Fibroblast of the aortic adventitia (primary cell): ENCODE measurements at regions not wholly inside any gene's neighbourhood (a gene's known extent, or its start where the extent isn't known, plus 50 kb on each side); places are given as distances from the start of the nearest gene placed in this dataset.
"Not testable (repeated sequence)": the region's sequence is repeated elsewhere in the genome, so short reads cannot be mapped to it uniquely, and the experiment has no call there.

Experiments
- DNase-seq: peaks from one replicate; pipeline ENCODE4 v3.0.0-alpha.2; 2010; ENCODE audit warnings: low read depth
- H3K4me3 ChIP-seq: 2 replicates; pipeline ENCODE4 v1.5.1; 2011; ENCODE audit warnings: low read depth, mild to moderate bottlenecking, control low read depth, low read length, moderate library complexity
- TF ChIP-seq, protein P1 (sequence below): IDR thresholded peaks from 2 replicates; pipeline ENCODE4 v1.5.1; 2011; ENCODE audit warnings: mild to moderate bottlenecking, low read length, control low read depth, inconsistent platforms; ENCODE audit not compliant: insufficient read depth

DNA sequence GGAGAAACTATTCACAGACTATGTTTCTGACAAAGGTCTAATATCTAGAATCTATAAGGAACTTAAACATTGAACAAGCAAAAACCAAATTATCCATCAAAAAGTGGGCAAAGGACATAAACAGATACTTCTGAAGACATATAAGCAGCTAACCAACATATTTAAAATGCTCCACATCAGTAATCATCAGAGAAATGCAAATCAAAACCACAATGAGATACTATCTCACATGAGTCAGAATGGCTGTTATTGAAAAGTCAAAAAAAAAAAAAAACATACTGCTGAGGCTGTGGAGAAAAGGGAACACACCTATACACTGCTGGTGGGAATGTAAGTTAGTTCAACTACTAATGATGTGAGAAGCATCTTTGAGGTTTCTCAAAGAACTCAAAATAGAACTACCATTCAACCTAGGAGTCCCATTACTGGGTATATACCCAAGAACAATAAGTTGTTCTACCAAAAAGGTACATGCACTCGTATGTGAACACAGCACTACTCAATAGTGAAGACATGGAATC, 220.4 kb upstream of the TFPI start:
- DNase-seq: peak; percentile 41
- TF ChIP-seq, protein P1, sequence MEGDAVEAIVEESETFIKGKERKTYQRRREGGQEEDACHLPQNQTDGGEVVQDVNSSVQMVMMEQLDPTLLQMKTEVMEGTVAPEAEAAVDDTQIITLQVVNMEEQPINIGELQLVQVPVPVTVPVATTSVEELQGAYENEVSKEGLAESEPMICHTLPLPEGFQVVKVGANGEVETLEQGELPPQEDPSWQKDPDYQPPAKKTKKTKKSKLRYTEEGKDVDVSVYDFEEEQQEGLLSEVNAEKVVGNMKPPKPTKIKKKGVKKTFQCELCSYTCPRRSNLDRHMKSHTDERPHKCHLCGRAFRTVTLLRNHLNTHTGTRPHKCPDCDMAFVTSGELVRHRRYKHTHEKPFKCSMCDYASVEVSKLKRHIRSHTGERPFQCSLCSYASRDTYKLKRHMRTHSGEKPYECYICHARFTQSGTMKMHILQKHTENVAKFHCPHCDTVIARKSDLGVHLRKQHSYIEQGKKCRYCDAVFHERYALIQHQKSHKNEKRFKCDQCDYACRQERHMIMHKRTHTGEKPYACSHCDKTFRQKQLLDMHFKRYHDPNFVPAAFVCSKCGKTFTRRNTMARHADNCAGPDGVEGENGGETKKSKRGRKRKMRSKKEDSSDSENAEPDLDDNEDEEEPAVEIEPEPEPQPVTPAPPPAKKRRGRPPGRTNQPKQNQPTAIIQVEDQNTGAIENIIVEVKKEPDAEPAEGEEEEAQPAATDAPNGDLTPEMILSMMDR: no peak
- no peak overlapping the region for H3K4me3 ChIP-seq

DNA sequence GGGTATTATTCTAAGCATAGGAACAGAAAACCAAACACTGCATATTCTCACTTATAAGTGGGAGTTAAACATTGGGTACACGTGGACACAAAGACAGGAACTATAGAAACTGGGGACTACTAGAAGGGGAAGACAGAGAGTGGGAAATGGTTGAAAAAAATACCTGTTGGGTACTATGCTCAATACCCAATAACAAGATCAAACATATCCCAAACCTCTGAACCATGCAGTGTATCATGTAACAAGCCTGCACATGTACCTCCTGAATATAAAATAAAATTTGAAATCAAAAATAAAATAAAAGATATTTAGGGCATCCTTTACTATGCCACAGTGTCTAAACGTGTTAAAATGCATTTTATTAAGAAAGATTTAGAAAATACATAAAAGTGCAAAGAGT, 221.0 kb upstream of the TFPI start:
- H3K4me3 ChIP-seq: no peak overlapping the region
- no peak for DNase-seq
- TF ChIP-seq, protein P1: no peak

DNA sequence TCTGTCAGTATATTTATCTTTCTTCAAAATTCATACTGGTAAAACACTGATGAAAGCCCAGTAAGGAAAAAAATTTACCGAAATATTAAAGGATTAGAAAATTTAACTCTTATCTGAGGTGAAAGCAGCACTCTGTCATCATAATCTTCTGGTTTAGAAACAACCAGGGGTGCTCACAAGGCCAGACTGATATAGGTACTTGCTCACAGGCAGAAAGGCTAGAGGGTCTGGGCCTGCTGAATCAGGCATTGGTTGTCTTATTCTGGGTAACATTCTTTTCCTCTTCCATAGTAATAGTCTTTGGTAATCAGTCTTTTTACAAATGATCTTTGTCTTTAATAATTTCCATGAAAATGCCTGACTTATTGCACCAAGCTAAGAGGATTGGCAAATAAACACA, 221.4 kb upstream of the TFPI start:
- no peak for DNase-seq

GRCh38 chr2:187782301-187782700, 228.1 kb upstream of the TFPI start:
- no peak overlapping the region for H3K4me3 ChIP-seq
- no peak for DNase-seq
- TF ChIP-seq, protein P1: no peak

More for the DNA sequence above, 221.4 kb upstream of the TFPI start:
- TF ChIP-seq, protein P1: no peak
- H3K4me3 ChIP-seq: no peak overlapping the region

DNA sequence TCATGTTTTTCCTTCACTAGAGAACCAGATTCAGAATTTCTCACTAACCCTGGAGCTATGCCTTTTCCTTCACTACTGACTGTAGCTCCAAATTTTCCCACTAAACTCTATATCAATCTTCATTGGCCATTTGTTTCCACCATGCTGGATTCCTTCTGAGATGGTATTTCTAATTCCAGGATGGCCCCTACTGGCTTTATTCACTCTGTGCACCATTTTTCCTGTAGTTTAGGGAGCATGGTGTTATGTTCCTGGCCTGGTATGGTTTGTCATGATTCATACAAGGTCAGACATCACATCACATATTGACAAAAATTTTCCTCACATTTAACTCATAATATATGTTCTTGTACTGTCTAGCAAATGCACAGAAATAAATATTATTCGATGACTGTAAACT, 229.2 kb upstream of the TFPI start:
- TF ChIP-seq, protein P1: no peak
- DNase-seq: peak; percentile 2

DNA sequence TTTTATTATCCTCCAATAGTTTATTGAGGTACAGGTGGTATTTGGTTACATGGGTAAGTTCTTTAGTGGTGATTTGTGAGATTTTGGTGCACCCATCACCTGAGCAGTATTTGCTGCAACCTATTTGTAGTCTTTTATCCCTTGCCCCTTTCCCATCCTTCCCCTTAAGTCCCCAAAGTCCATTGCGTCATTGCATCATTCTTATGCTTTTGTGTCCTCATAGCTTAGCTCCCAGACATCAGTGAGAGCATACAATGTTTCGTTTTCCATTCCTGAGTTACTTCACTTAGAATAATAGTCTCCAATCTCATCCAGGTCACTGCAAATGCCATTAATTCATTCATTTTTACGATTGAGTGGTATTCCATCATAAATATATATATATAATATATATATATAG, 229.9 kb upstream of the TFPI start:
- not testable (repeated sequence) for H3K4me3 ChIP-seq, DNase-seq

More for the DNA sequence above, 229.2 kb upstream of the TFPI start:
- H3K4me3 ChIP-seq: no peak overlapping the region

DNA sequence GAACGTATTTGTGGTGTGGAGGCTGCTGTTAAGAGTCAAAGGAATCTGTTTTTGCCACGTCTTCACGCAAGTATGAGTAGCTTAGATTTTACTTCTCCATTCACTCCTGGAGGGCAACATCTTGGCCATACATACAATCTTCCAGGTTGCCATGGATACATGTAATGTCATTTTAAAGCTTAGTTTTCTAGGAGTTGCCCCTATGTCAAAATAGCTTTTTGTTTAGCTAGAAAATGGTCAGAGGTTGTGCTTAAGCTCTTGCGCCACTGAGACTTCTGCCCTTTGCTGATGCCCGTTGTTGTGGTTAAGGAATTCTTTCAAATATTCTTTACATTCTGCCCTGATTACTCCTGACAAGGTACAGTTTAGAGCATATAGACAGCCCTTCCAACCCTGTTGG, 245.4 kb upstream of the TFPI start:
- no peak for DNase-seq
- H3K4me3 ChIP-seq: no peak overlapping the region
- TF ChIP-seq, protein P1: no peak
